ENCODE measurements at regions not wholly inside any gene's neighbourhood (a gene's known extent, or its start where the extent isn't known, plus 50 kb on each side); places are given as distances from the start of the nearest gene placed in this dataset.

- H3K27ac Mint-ChIP-seq: no peak overlapping the region
- no peaks in the 10 kb centered on the region for H3K36me3 Mint-ChIP-seq
- H3K27me3 Mint-ChIP-seq: no peaks in the 10 kb centered on the region
- peaks cover 7% of the 10 kb centered on the region for H3K9me3 Mint-ChIP-seq
- no peak for DNase-seq (ENCODE audit: extremely low spot score, unreplicated experiment)
- no peak for TF ChIP-seq CTCF (conservative IDR thresholded peaks at IDR 0.05)
- H3K4me3 Mint-ChIP-seq: no peak overlapping the region
- peaks cover 5% of the 10 kb centered on the region for H3K4me1 Mint-ChIP-seq (ENCODE audit: unreplicated experiment)
Measured at GRCh38 chr12:91874086-91874865, 271.4 kb downstream of the BTG1 start.

- Mint-ChIP-seq H3K4me3 (no peak overlapping the region), H3K27ac (no peak overlapping the region), H3K36me3 (no peaks in the 10 kb centered on the region), H3K9me3 (peaks cover 7% of the 10 kb centered on the region), H3K27me3 (no peaks in the 10 kb centered on the region), H3K4me1 (ENCODE audit: unreplicated experiment) (peaks cover 10% of the 10 kb centered on the region)
- no peak for TF ChIP-seq CTCF (conservative IDR thresholded peaks at IDR 0.05)
- no peak for DNase-seq (ENCODE audit: extremely low spot score, unreplicated experiment)
Measured at GRCh38 chr12:91871751-91872150, 273.9 kb downstream of the BTG1 start.

- Mint-ChIP-seq H3K4me3 (no peak overlapping the region), H3K36me3 (no peaks in the 10 kb centered on the region), H3K4me1 (ENCODE audit: unreplicated experiment) (peaks cover 10% of the 10 kb centered on the region), H3K27ac (peak overlapping the region; percentile 8), H3K27me3 (no peaks in the 10 kb centered on the region), H3K9me3 (peaks cover 7% of the 10 kb centered on the region)
- no peak for TF ChIP-seq CTCF (conservative IDR thresholded peaks at IDR 0.05)
- no peak for DNase-seq (ENCODE audit: extremely low spot score, unreplicated experiment)
Measured at GRCh38 chr12:91870872-91871707, 274.6 kb downstream of the BTG1 start.

GRCh38 chr12:91868054-91868453 is 277.6 kb downstream of the BTG1 start:
- H3K27ac Mint-ChIP-seq: no peak overlapping the region
- no peak for DNase-seq (ENCODE audit: extremely low spot score, unreplicated experiment)
- no peak for TF ChIP-seq CTCF (conservative IDR thresholded peaks at IDR 0.05)
- H3K9me3 Mint-ChIP-seq: peaks cover 7% of the 10 kb centered on the region
- peaks cover 5% of the 10 kb centered on the region for H3K36me3 Mint-ChIP-seq
- H3K4me1 Mint-ChIP-seq (ENCODE audit: unreplicated experiment): peaks cover 10% of the 10 kb centered on the region
- no peak overlapping the region for H3K4me3 Mint-ChIP-seq
- H3K27me3 Mint-ChIP-seq: no peaks in the 10 kb centered on the region

GRCh38 chr12:91866566-91866965 is 279.1 kb downstream of the BTG1 start:
- Mint-ChIP-seq H3K36me3 (peaks cover 5% of the 10 kb centered on the region), H3K4me3 (no peak overlapping the region), H3K27me3 (no peaks in the 10 kb centered on the region), H3K9me3 (peaks cover under 1% of the 10 kb centered on the region), H3K27ac (no peak overlapping the region), H3K4me1 (ENCODE audit: unreplicated experiment) (peaks cover 11% of the 10 kb centered on the region)
- no peak for TF ChIP-seq CTCF (conservative IDR thresholded peaks at IDR 0.05)
- no peak for DNase-seq (ENCODE audit: extremely low spot score, unreplicated experiment)
